Fibroblast of villous mesenchyme (primary cell): ENCODE measurements at regions not wholly inside any gene's neighbourhood (a gene's known extent, or its start where the extent isn't known, plus 50 kb on each side); places are given as distances from the start of the nearest gene placed in this dataset.

Experiments used
- DNase-seq: peaks from one replicate; pipeline ENCODE4 v3.0.0-alpha.2; 2010; ENCODE audit warnings: low read depth
- H3K4me3 ChIP-seq: 2 replicates; pipeline ENCODE4 v1.5.1; 2011; ENCODE audit warnings: low read depth, mild to moderate bottlenecking, low read length
- CTCF ChIP-seq: IDR thresholded peaks from 2 replicates; pipeline ENCODE4 v1.5.1; 2012; ENCODE audit warnings: low read depth, mild to moderate bottlenecking, low read length; ENCODE audit not compliant: insufficient read depth

GRCh38 chr3:66825375-66825774, 172.7 kb upstream of the KBTBD8 start:
- no peak for TF ChIP-seq CTCF
- H3K4me3 ChIP-seq = no peak overlapping the region
- no peak for DNase-seq

GRCh38 chr3:66827726-66828125, 170.4 kb upstream of the KBTBD8 start:
- no peak overlapping the region for H3K4me3 ChIP-seq
- no peak for DNase-seq
- TF ChIP-seq CTCF = no peak

GRCh38 chr3:66828303-66828702, 169.8 kb upstream of the KBTBD8 start:
- no peak overlapping the region for H3K4me3 ChIP-seq
- TF ChIP-seq CTCF = no peak
- DNase-seq = no peak

- H3K4me3 ChIP-seq = no peak overlapping the region
- no peak for TF ChIP-seq CTCF
- no peak for DNase-seq
These were observed 167.8 kb upstream of the KBTBD8 start for GRCh38 chr3:66830301-66830700.

DNA sequence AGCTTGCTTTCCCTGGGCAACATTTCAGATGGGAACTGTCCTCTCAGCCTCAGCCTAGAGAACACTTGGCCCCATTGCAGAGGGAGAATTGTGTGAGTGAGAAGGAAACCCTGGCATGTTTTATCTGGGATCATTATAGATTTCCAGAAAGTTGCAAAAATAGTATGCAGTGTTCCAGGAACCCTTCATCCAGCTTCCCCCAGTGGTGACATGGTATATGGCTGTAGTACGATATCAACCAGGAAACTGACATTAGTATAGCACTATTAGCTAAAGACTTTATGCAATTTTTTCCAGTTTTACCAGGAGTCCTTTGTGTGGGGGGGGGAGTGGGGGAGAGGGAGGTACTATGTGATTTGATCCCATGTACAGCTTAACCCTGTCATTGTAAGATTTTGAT, 166.2 kb upstream of the KBTBD8 start:
- H3K4me3 ChIP-seq = no peak overlapping the region
- DNase-seq = no peak
- TF ChIP-seq CTCF = no peak

DNA sequence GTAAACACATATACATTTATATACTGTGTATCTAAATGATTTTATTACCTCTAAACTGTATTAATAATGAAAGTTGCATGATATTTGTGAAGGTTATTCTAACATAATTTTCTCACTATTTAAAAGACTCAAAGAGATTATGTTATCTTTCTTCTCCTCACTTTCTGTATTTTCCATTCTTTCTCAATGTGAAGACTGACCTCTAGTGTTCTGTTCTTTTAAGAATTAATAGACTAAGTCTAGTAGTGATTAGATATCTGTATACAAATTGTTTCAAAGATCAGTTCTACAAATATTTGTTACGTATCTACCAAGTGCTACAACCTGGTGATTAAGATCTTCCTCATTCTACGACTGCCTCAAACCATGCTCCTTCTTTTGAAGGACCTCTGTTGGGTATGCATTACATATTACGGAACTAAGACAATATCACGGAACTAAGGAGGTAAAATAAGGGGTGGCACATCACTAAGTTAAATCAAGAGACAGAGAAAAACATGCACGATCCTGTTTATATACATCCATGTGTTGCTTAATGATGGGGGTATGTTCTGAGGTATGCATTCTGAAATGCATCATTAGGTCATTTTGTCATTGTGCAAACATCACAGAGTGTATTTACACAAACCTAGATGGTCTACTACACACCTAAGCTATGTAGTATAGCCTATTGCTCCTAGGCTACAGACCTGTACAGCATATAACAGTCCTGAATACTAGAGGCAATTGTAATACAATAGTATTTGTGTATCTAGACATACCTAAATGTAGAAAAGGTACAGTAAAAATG, 161.5 kb upstream of the KBTBD8 start:
- TF ChIP-seq CTCF = no peak
- no peak overlapping the region for H3K4me3 ChIP-seq
- peak; percentile 4 for DNase-seq

DNA sequence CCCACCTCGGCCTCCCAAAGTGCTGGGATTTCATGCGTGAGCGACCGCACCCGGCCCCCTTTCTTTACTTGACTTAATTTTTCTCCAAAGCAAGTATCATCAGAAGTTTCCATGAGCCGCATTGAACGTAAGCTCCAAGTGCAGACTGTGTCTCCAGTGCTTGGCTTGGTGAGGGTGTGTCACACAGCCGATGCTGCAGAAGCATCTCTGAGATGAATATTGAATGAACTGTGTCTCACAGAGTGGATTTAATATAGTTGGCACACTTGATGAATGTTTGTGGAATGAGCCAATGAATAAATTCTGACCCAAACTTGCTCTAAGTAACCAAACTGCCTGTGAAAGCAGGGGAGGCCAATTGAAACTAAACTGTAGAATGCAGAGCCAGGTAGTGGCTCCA, 159.4 kb upstream of the KBTBD8 start:
- no peak for DNase-seq
- no peak overlapping the region for H3K4me3 ChIP-seq
- TF ChIP-seq CTCF = no peak
